ENCODE measurements at regions not wholly inside any gene's neighbourhood (a gene's known extent, or its start where the extent isn't known, plus 50 kb on each side); places are given as distances from the start of the nearest gene placed in this dataset.

- TF ChIP-seq ARNT (IDR thresholded peaks at IDR 0.05) (no peak), CTBP1 (IDR thresholded peaks at IDR 0.05; ENCODE audit: borderline replicate concordance) (no peak), SP1 (IDR thresholded peaks at IDR 0.05) (no peak), FOXK2 (IDR thresholded peaks at IDR 0.05) (no peak), FOXA1 (IDR thresholded peaks at IDR 0.05) (no peak), LEF1 (IDR thresholded peaks at IDR 0.05; ENCODE audit: borderline replicate concordance) (no peak), NFRKB (IDR thresholded peaks at IDR 0.05) (no peak), ELF4 (IDR thresholded peaks at IDR 0.05) (no peak), TARDBP (IDR thresholded peaks at IDR 0.05) (no peak), PKNOX1 (IDR thresholded peaks at IDR 0.05) (no peak), BHLHE40 (IDR thresholded peaks at IDR 0.05; ENCODE audit: borderline replicate concordance) (no peak), L3MBTL2 (conservative IDR thresholded peaks at IDR 0.05) (no peak), HDGF (IDR thresholded peaks at IDR 0.05; ENCODE audit: borderline replicate concordance) (no peak), SUZ12 (IDR thresholded peaks at IDR 0.05) (no peak), ZNF384 (IDR thresholded peaks at IDR 0.05) (no peak), FOXM1 (IDR thresholded peaks at IDR 0.05; ENCODE audit: borderline replicate concordance) (no peak)
- ChIA-PET POLR2A (no interaction called here), CTCF (interaction anchor here (0.7 kb wide), 1 partner anchor 47 kb away, joined by 3 read pairs; no protein-coding TSS in a partner anchor)
- no peak for DNase-seq (ENCODE audit: extremely low spot score)
Observed at GRCh38 chr10:78976825-78977755, 91.7 kb upstream of the ZMIZ1 start.

GRCh38 chr10:78979938-78980337 is 88.8 kb upstream of the ZMIZ1 start:
- ChIA-PET CTCF (no interaction called here), POLR2A (no interaction called here)
- TF ChIP-seq HDGF (IDR thresholded peaks at IDR 0.05; ENCODE audit: borderline replicate concordance) (no peak), FOXM1 (IDR thresholded peaks at IDR 0.05; ENCODE audit: borderline replicate concordance) (no peak), ARNT (IDR thresholded peaks at IDR 0.05) (no peak), FOXK2 (IDR thresholded peaks at IDR 0.05) (no peak), CTBP1 (IDR thresholded peaks at IDR 0.05; ENCODE audit: borderline replicate concordance) (no peak)
- no peak for DNase-seq (ENCODE audit: extremely low spot score)

- TF ChIP-seq SP1 (IDR thresholded peaks at IDR 0.05): no peak
- TF ChIP-seq LEF1 (IDR thresholded peaks at IDR 0.05; ENCODE audit: borderline replicate concordance): no peak
- TF ChIP-seq L3MBTL2 (conservative IDR thresholded peaks at IDR 0.05): no peak
- no peak for TF ChIP-seq PKNOX1 (IDR thresholded peaks at IDR 0.05)
- TF ChIP-seq ELF4 (IDR thresholded peaks at IDR 0.05): no peak
- TF ChIP-seq FOXK2 (IDR thresholded peaks at IDR 0.05): no peak
- no peak for TF ChIP-seq CTBP1 (IDR thresholded peaks at IDR 0.05; ENCODE audit: borderline replicate concordance)
- no peak for TF ChIP-seq ARNT (IDR thresholded peaks at IDR 0.05)
- no peak for TF ChIP-seq TARDBP (IDR thresholded peaks at IDR 0.05)
- no peak for TF ChIP-seq FOXM1 (IDR thresholded peaks at IDR 0.05; ENCODE audit: borderline replicate concordance)
- no peak for TF ChIP-seq BHLHE40 (IDR thresholded peaks at IDR 0.05; ENCODE audit: borderline replicate concordance)
- no peak for TF ChIP-seq HDGF (IDR thresholded peaks at IDR 0.05; ENCODE audit: borderline replicate concordance)
- no peak for TF ChIP-seq NFRKB (IDR thresholded peaks at IDR 0.05)
- no peak for TF ChIP-seq FOXA1 (IDR thresholded peaks at IDR 0.05)
- no peak for TF ChIP-seq ZNF384 (IDR thresholded peaks at IDR 0.05)
- no peak for TF ChIP-seq SUZ12 (IDR thresholded peaks at IDR 0.05)
- POLR2A ChIA-PET: no interaction called here
- no peak for DNase-seq (ENCODE audit: extremely low spot score)
- CTCF ChIA-PET: no interaction called here
Observed at GRCh38 chr10:78980354-78980753, 88.4 kb upstream of the ZMIZ1 start.

GRCh38 chr10:78980815-78981214 is 88.0 kb upstream of the ZMIZ1 start:
- ChIA-PET POLR2A (no interaction called here), CTCF (no interaction called here)
- DNase-seq (ENCODE audit: extremely low spot score): no peak
- TF ChIP-seq FOXA1 (IDR thresholded peaks at IDR 0.05): no peak
- TF ChIP-seq ELF4 (IDR thresholded peaks at IDR 0.05): no peak
- no peak for TF ChIP-seq ZNF384 (IDR thresholded peaks at IDR 0.05)
- TF ChIP-seq FOXK2 (IDR thresholded peaks at IDR 0.05): no peak
- no peak for TF ChIP-seq NFRKB (IDR thresholded peaks at IDR 0.05)
- TF ChIP-seq HDGF (IDR thresholded peaks at IDR 0.05; ENCODE audit: borderline replicate concordance): no peak
- no peak for TF ChIP-seq ARNT (IDR thresholded peaks at IDR 0.05)
- no peak for TF ChIP-seq SUZ12 (IDR thresholded peaks at IDR 0.05)
- no peak for TF ChIP-seq CTBP1 (IDR thresholded peaks at IDR 0.05; ENCODE audit: borderline replicate concordance)
- TF ChIP-seq SP1 (IDR thresholded peaks at IDR 0.05): no peak
- no peak for TF ChIP-seq PKNOX1 (IDR thresholded peaks at IDR 0.05)
- no peak for TF ChIP-seq FOXM1 (IDR thresholded peaks at IDR 0.05; ENCODE audit: borderline replicate concordance)
- no peak for TF ChIP-seq TARDBP (IDR thresholded peaks at IDR 0.05)
- no peak for TF ChIP-seq LEF1 (IDR thresholded peaks at IDR 0.05; ENCODE audit: borderline replicate concordance)
- no peak for TF ChIP-seq L3MBTL2 (conservative IDR thresholded peaks at IDR 0.05)
- no peak for TF ChIP-seq BHLHE40 (IDR thresholded peaks at IDR 0.05; ENCODE audit: borderline replicate concordance)

- POLR2A ChIA-PET: no interaction called here
- TF ChIP-seq NFRKB (IDR thresholded peaks at IDR 0.05) (no peak), FOXM1 (IDR thresholded peaks at IDR 0.05; ENCODE audit: borderline replicate concordance) (no peak), FOXA1 (IDR thresholded peaks at IDR 0.05) (no peak), TARDBP (IDR thresholded peaks at IDR 0.05) (no peak), FOXK2 (IDR thresholded peaks at IDR 0.05) (no peak), ELF4 (IDR thresholded peaks at IDR 0.05) (no peak), ZNF384 (IDR thresholded peaks at IDR 0.05) (no peak), L3MBTL2 (conservative IDR thresholded peaks at IDR 0.05) (no peak), HDGF (IDR thresholded peaks at IDR 0.05; ENCODE audit: borderline replicate concordance) (no peak), PKNOX1 (IDR thresholded peaks at IDR 0.05) (no peak), ARNT (IDR thresholded peaks at IDR 0.05) (no peak), LEF1 (IDR thresholded peaks at IDR 0.05; ENCODE audit: borderline replicate concordance) (no peak), SUZ12 (IDR thresholded peaks at IDR 0.05) (no peak), CTBP1 (IDR thresholded peaks at IDR 0.05; ENCODE audit: borderline replicate concordance) (no peak)
- no peak for DNase-seq (ENCODE audit: extremely low spot score)
- CTCF ChIA-PET: no interaction called here
Observed at GRCh38 chr10:78981257-78981969, 87.4 kb upstream of the ZMIZ1 start.

Measured in HEK293T (cell line).